ENCODE measurements at regions not wholly inside any gene's neighbourhood (a gene's known extent, or its start where the extent isn't known, plus 50 kb on each side); places are given as distances from the start of the nearest gene placed in this dataset.

GRCh38 chr18:77552945-77553344 lies 303.3 kb downstream of the GALR1 start:
- no peaks in the 10 kb centered on the region for H3K36me3 Mint-ChIP-seq
- no peak for DNase-seq
- H3K4me3 Mint-ChIP-seq, result no peak overlapping the region
- H3K9me3 Mint-ChIP-seq, result no peaks in the 10 kb centered on the region
- H3K27ac Mint-ChIP-seq, result no peak overlapping the region
- peaks cover 10% of the 10 kb centered on the region for H3K27me3 Mint-ChIP-seq
- no peaks in the 10 kb centered on the region for H3K4me1 Mint-ChIP-seq

GRCh38 chr18:77554061-77554460 lies 304.4 kb downstream of the GALR1 start:
- DNase-seq, result no peak
- H3K36me3 Mint-ChIP-seq, result no peaks in the 10 kb centered on the region
- H3K27me3 Mint-ChIP-seq, result peaks cover 10% of the 10 kb centered on the region
- H3K4me1 Mint-ChIP-seq, result no peaks in the 10 kb centered on the region
- no peak overlapping the region for H3K27ac Mint-ChIP-seq
- H3K9me3 Mint-ChIP-seq, result no peaks in the 10 kb centered on the region
- no peak overlapping the region for H3K4me3 Mint-ChIP-seq

- Mint-ChIP-seq H3K36me3 (no peaks in the 10 kb centered on the region), H3K27ac (no peak overlapping the region), H3K27me3 (peaks cover 14% of the 10 kb centered on the region), H3K9me3 (no peaks in the 10 kb centered on the region), H3K4me1 (no peaks in the 10 kb centered on the region), H3K4me3 (no peak overlapping the region)
- no peak for DNase-seq
Measured at GRCh38 chr18:77557046-77557587, 307.5 kb downstream of the GALR1 start.

GRCh38 chr18:77559274-77559910 lies 309.7 kb downstream of the GALR1 start:
- DNase-seq, result no peak

GRCh38 chr18:77560341-77560992 lies 310.8 kb downstream of the GALR1 start:
- H3K4me1 Mint-ChIP-seq, result no peaks in the 10 kb centered on the region
- no peak overlapping the region for H3K4me3 Mint-ChIP-seq
- no peaks in the 10 kb centered on the region for H3K9me3 Mint-ChIP-seq
- no peak for DNase-seq
- H3K27ac Mint-ChIP-seq, result no peak overlapping the region
- H3K36me3 Mint-ChIP-seq, result no peaks in the 10 kb centered on the region
- H3K27me3 Mint-ChIP-seq, result peaks cover 13% of the 10 kb centered on the region

More at GRCh38 chr18:77559274-77559910, 309.7 kb downstream of the GALR1 start:
- no peaks in the 10 kb centered on the region for H3K9me3 Mint-ChIP-seq
- H3K27ac Mint-ChIP-seq, result no peak overlapping the region
- H3K27me3 Mint-ChIP-seq, result peaks cover 10% of the 10 kb centered on the region
- no peaks in the 10 kb centered on the region for H3K36me3 Mint-ChIP-seq
- H3K4me1 Mint-ChIP-seq, result no peaks in the 10 kb centered on the region
- H3K4me3 Mint-ChIP-seq, result no peak overlapping the region

- H3K27me3 Mint-ChIP-seq, result peaks cover 4% of the 10 kb centered on the region
- no peaks in the 10 kb centered on the region for H3K4me1 Mint-ChIP-seq
- no peak overlapping the region for H3K27ac Mint-ChIP-seq
- H3K9me3 Mint-ChIP-seq, result peaks cover 6% of the 10 kb centered on the region
- H3K4me3 Mint-ChIP-seq, result no peak overlapping the region
- no peak for DNase-seq
- H3K36me3 Mint-ChIP-seq, result no peaks in the 10 kb centered on the region
Measured at GRCh38 chr18:77566604-77567003, 317.0 kb downstream of the GALR1 start.

GRCh38 chr18:77567205-77567604 lies 317.6 kb downstream of the GALR1 start:
- Mint-ChIP-seq H3K27me3 (peaks cover 9% of the 10 kb centered on the region), H3K4me1 (no peaks in the 10 kb centered on the region), H3K9me3 (peaks cover 6% of the 10 kb centered on the region)

GRCh38 chr18:77571743-77572142 lies 322.1 kb downstream of the GALR1 start:
- Mint-ChIP-seq H3K9me3 (peaks cover 6% of the 10 kb centered on the region), H3K4me3 (no peak overlapping the region)

More at GRCh38 chr18:77567205-77567604, 317.6 kb downstream of the GALR1 start:
- H3K36me3 Mint-ChIP-seq, result no peaks in the 10 kb centered on the region
- H3K27ac Mint-ChIP-seq, result no peak overlapping the region
- H3K4me3 Mint-ChIP-seq, result no peak overlapping the region
- no peak for DNase-seq

GRCh38 chr18:77572537-77572936 lies 322.9 kb downstream of the GALR1 start:
- Mint-ChIP-seq H3K9me3 (peaks cover 6% of the 10 kb centered on the region), H3K4me3 (no peak overlapping the region), H3K27me3 (peaks cover 32% of the 10 kb centered on the region), H3K36me3 (no peaks in the 10 kb centered on the region), H3K27ac (no peak overlapping the region), H3K4me1 (no peaks in the 10 kb centered on the region)
- no peak for DNase-seq

More at GRCh38 chr18:77571743-77572142, 322.1 kb downstream of the GALR1 start:
- Mint-ChIP-seq H3K27ac (no peak overlapping the region), H3K27me3 (peaks cover 29% of the 10 kb centered on the region), H3K36me3 (no peaks in the 10 kb centered on the region), H3K4me1 (no peaks in the 10 kb centered on the region)
- no peak for DNase-seq

- Mint-ChIP-seq H3K9me3 (no peaks in the 10 kb centered on the region), H3K27me3 (peaks cover 32% of the 10 kb centered on the region), H3K36me3 (no peaks in the 10 kb centered on the region), H3K27ac (no peak overlapping the region), H3K4me1 (no peaks in the 10 kb centered on the region), H3K4me3 (no peak overlapping the region)
- DNase-seq, result no peak
Measured at GRCh38 chr18:77573571-77573970, 323.9 kb downstream of the GALR1 start.

- DNase-seq, result no peak
- Mint-ChIP-seq H3K27ac (no peak overlapping the region), H3K9me3 (no peaks in the 10 kb centered on the region), H3K36me3 (no peaks in the 10 kb centered on the region), H3K4me3 (no peak overlapping the region), H3K4me1 (no peaks in the 10 kb centered on the region), H3K27me3 (no peaks in the 10 kb centered on the region)
Measured at GRCh38 chr18:77590943-77591515, 341.4 kb downstream of the GALR1 start.

- Mint-ChIP-seq H3K36me3 (no peaks in the 10 kb centered on the region), H3K27ac (no peak overlapping the region), H3K27me3 (peaks cover 9% of the 10 kb centered on the region), H3K9me3 (no peaks in the 10 kb centered on the region), H3K4me1 (no peaks in the 10 kb centered on the region), H3K4me3 (no peak overlapping the region)
- DNase-seq, result no peak
Measured at GRCh38 chr18:77597726-77598125, 348.1 kb downstream of the GALR1 start.

GRCh38 chr18:77600674-77601073 lies 351.0 kb downstream of the GALR1 start:
- DNase-seq, result no peak
- no peak overlapping the region for H3K27ac Mint-ChIP-seq
- H3K4me3 Mint-ChIP-seq, result no peak overlapping the region
- H3K4me1 Mint-ChIP-seq, result no peaks in the 10 kb centered on the region
- H3K27me3 Mint-ChIP-seq, result peaks cover 9% of the 10 kb centered on the region
- no peaks in the 10 kb centered on the region for H3K36me3 Mint-ChIP-seq
- no peaks in the 10 kb centered on the region for H3K9me3 Mint-ChIP-seq

- Mint-ChIP-seq H3K4me3 (no peak overlapping the region), H3K36me3 (no peaks in the 10 kb centered on the region), H3K27ac (no peak overlapping the region)
Measured at GRCh38 chr18:77601567-77601966, 351.9 kb downstream of the GALR1 start.

GRCh38 chr18:77607087-77607486 lies 357.4 kb downstream of the GALR1 start:
- Mint-ChIP-seq H3K27me3 (no peaks in the 10 kb centered on the region), H3K27ac (no peak overlapping the region), H3K36me3 (no peaks in the 10 kb centered on the region), H3K4me1 (no peaks in the 10 kb centered on the region), H3K9me3 (no peaks in the 10 kb centered on the region), H3K4me3 (no peak overlapping the region)
- DNase-seq, result no peak

More at GRCh38 chr18:77601567-77601966, 351.9 kb downstream of the GALR1 start:
- no peak for DNase-seq
- H3K9me3 Mint-ChIP-seq, result no peaks in the 10 kb centered on the region
- no peaks in the 10 kb centered on the region for H3K4me1 Mint-ChIP-seq
- peaks cover 9% of the 10 kb centered on the region for H3K27me3 Mint-ChIP-seq

Data from activated naive CD8-positive, alpha-beta T cell treated with anti-CD3 and anti-CD28 coated beads for 36 hours (primary cell).